MCF 10A (cell line): ENCODE measurements at regions not wholly inside any gene's neighbourhood (a gene's known extent, or its start where the extent isn't known, plus 50 kb on each side); places are given as distances from the start of the nearest gene placed in this dataset.

ENCODE experiments used
- BruUV-seq: library from RNA; stranded (reverse); fragments of 400-500 nt; replicated peaks from 2 replicates; lab custom pipeline; 2021; lab: Mats Ljungman, UMichigan
- CTCF ChIA-PET: fragments of 300-600 bp; sonication (Branson Sonifier 250); formaldehyde crosslinking; extraction: SDS; loops from one replicate; lab custom pipeline; 2021; ENCODE audit warnings: antibody characterized with exemption, inconsistent platforms; lab: Yijun Ruan, JAX
- POLR2A ChIA-PET: fragments of 300-600, 350-650 bp; sonication (Branson Sonifier 250); formaldehyde crosslinking; extraction: SDS; loops from one replicate; lab custom pipeline; 2020; ENCODE audit warnings: antibody characterized with exemption, inconsistent platforms; lab: Yijun Ruan, JAX
- DNase-seq: peaks from one replicate; pipeline ENCODE4 v3.0.0-alpha.2; 2018; ENCODE audit not compliant: unreplicated experiment
- H3K27ac Mint-ChIP-seq: one replicate; pipeline ENCODE4 v1.8.0; 2022; ENCODE audit warnings: mild to moderate bottlenecking, low read depth, mixed read lengths; ENCODE audit not compliant: unreplicated experiment
- H3K27me3 Mint-ChIP-seq: one replicate; pipeline ENCODE4 v1.8.0; 2022; ENCODE audit warnings: mixed read lengths; ENCODE audit not compliant: insufficient read depth, unreplicated experiment
- H3K36me3 Mint-ChIP-seq: one replicate; pipeline ENCODE4 v1.8.0; 2022; ENCODE audit warnings: mild to moderate bottlenecking, moderate library complexity, mixed read lengths; ENCODE audit not compliant: insufficient read depth, unreplicated experiment
- H3K4me1 Mint-ChIP-seq: one replicate; pipeline ENCODE4 v1.8.0; 2022; ENCODE audit warnings: mixed read lengths; ENCODE audit not compliant: insufficient read depth, unreplicated experiment
- H3K4me3 Mint-ChIP-seq: one replicate; pipeline ENCODE4 v1.8.0; 2022; ENCODE audit warnings: mild to moderate bottlenecking, moderate library complexity, mixed read lengths; ENCODE audit not compliant: unreplicated experiment
- H3K9me3 Mint-ChIP-seq: one replicate; pipeline ENCODE4 v1.8.0; 2022; ENCODE audit warnings: mixed read lengths; ENCODE audit not compliant: unreplicated experiment
- CTCF ChIP-seq: fragments of 200-600 bp; IDR thresholded peaks from one replicate; pipeline ENCODE4 v1.8.0; 2022; ENCODE audit warnings: antibody characterized with exemption, mild to moderate bottlenecking; ENCODE audit not compliant: unreplicated experiment
- intact Hi-C: fragments of 100-400 bp; cut with micrococcal nuclease; formaldehyde crosslinking; loops from 2 replicates; pipeline ENCODE4 v1.14.1; 2022

- no peaks in the 10 kb centered on the region for H3K4me1 Mint-ChIP-seq
- intact Hi-C loops: no loop called here
- ChIA-PET POLR2A (no interaction called here), CTCF (no interaction called here)
- no peaks in the 10 kb centered on the region for H3K27me3 Mint-ChIP-seq
- H3K4me3 Mint-ChIP-seq: no peak overlapping the region
- no TSS peak for BruUV-seq
- no peak for TF ChIP-seq CTCF
- DNase-seq: no peak
- no peaks in the 10 kb centered on the region for H3K9me3 Mint-ChIP-seq
- no peak overlapping the region for H3K27ac Mint-ChIP-seq
- no peaks in the 10 kb centered on the region for H3K36me3 Mint-ChIP-seq
These were observed 182.9 kb upstream of the PRKCQ start for GRCh38 chr10:6763001-6763400.

GRCh38 chr10:6759961-6760360 lies 179.9 kb upstream of the PRKCQ start:
- ChIA-PET CTCF (no interaction called here), POLR2A (interaction anchor here (0.6 to 1.2 kb wide), 2 partner anchors 39 to 758 kb away, joined by 3 to 4 read pairs; no protein-coding TSS in a partner anchor)
- no peaks in the 10 kb centered on the region for H3K9me3 Mint-ChIP-seq
- no peaks in the 10 kb centered on the region for H3K4me1 Mint-ChIP-seq
- H3K4me3 Mint-ChIP-seq: no peak overlapping the region
- no peak for DNase-seq
- intact Hi-C loops: no loop called here
- BruUV-seq: no TSS peak
- H3K36me3 Mint-ChIP-seq: no peaks in the 10 kb centered on the region
- no peak overlapping the region for H3K27ac Mint-ChIP-seq
- no peak for TF ChIP-seq CTCF
- H3K27me3 Mint-ChIP-seq: no peaks in the 10 kb centered on the region

GRCh38 chr10:6757158-6757557 lies 177.1 kb upstream of the PRKCQ start:
- no peaks in the 10 kb centered on the region for H3K36me3 Mint-ChIP-seq
- no peaks in the 10 kb centered on the region for H3K27me3 Mint-ChIP-seq
- no peak overlapping the region for H3K27ac Mint-ChIP-seq
- DNase-seq: no peak
- ChIA-PET CTCF (no interaction called here), POLR2A (interaction anchor here (0.7 to 1.6 kb wide), 2 partner anchors 9 kb away, joined by 3 to 5 read pairs; no protein-coding TSS in a partner anchor)
- H3K9me3 Mint-ChIP-seq: no peaks in the 10 kb centered on the region
- BruUV-seq: no TSS peak
- no peak for TF ChIP-seq CTCF
- no peak overlapping the region for H3K4me3 Mint-ChIP-seq
- no peaks in the 10 kb centered on the region for H3K4me1 Mint-ChIP-seq
- intact Hi-C loops: no loop called here

GRCh38 chr10:6756716-6757115 lies 176.6 kb upstream of the PRKCQ start:
- BruUV-seq: no TSS peak

More at GRCh38 chr10:6756716-6757115, 176.6 kb upstream of the PRKCQ start:
- TF ChIP-seq CTCF: no peak
- no peak for DNase-seq
- Mint-ChIP-seq H3K9me3 (no peaks in the 10 kb centered on the region), H3K4me3 (no peak overlapping the region), H3K27ac (no peak overlapping the region), H3K27me3 (no peaks in the 10 kb centered on the region), H3K36me3 (no peaks in the 10 kb centered on the region), H3K4me1 (no peaks in the 10 kb centered on the region)
- intact Hi-C loops: no loop called here
- ChIA-PET CTCF (no interaction called here), POLR2A (interaction anchor here (0.7 to 1.6 kb wide), 5 partner anchors 8 to 659 kb away, joined by 3 to 5 read pairs (median 3); no protein-coding TSS in a partner anchor)
